HCT116 (cell line): ENCODE measurements at regions not wholly inside any gene's neighbourhood (a gene's known extent, or its start where the extent isn't known, plus 50 kb on each side); places are given as distances from the start of the nearest gene placed in this dataset.

Experiments
- ATAC-seq: fragments of 200-7000 bp; cut with Tn5 transposase; 2 replicates; pipeline ENCODE4 v1.9.1; 2020; ENCODE audit warnings: mild to moderate bottlenecking, moderate library complexity
- BruUV-seq: library from RNA; stranded (reverse); fragments of 400-500 nt; replicated peaks from 2 replicates; lab custom pipeline; 2021; lab: Mats Ljungman, UMichigan
- CTCF ChIA-PET: fragments of 300-600 bp; sonication (Branson Sonifier 250); formaldehyde crosslinking; loops from one replicate; lab custom pipeline; 2021; ENCODE audit warnings: antibody characterized with exemption; lab: Charles Lee
- POLR2A ChIA-PET: fragments of 300-600, 350-600 bp; sonication (Branson Sonifier 250); formaldehyde crosslinking; loops from one replicate; lab custom pipeline; 2021; ENCODE audit warnings: antibody characterized with exemption; lab: Charles Lee
- RAD21 ChIA-PET, 2 experiments: fragments of 300-600 bp; sonication (Branson Sonifier 250); formaldehyde crosslinking; loops; one replicate each; lab custom pipeline; 2023; ENCODE audit warnings: low total read pairs in 2 of 2; ENCODE audit not compliant: uncharacterized antibody in 2 of 2, unreplicated experiment in 2 of 2, low non-redundant PET in 1 of 2; lab: Charles Lee
- DNase-seq: peaks from one replicate; pipeline ENCODE4 v3.0.0-alpha.2; 2010; ENCODE audit warnings: low read depth, low spot score
- H2AFZ ChIP-seq: fragments of 200-600 bp; shearing (Covaris generic), sonication (generic); 2 replicates; pipeline ENCODE4 v1.6.1; 2017; ENCODE audit warnings: low read depth, mixed run types, mixed read lengths, antibody characterized with exemption, low read length; ENCODE audit not compliant: poor library complexity, severe bottlenecking
- H3K27ac ChIP-seq: 2 replicates; pipeline ENCODE4 v1.5.1; 2012; ENCODE audit warnings: low read depth, low read length
- H3K27me3 ChIP-seq: fragments of 200-600 bp; sonication (generic); 2 replicates; pipeline ENCODE4 v1.6.1; 2016; ENCODE audit warnings: mixed run types, low read length, mixed read lengths; ENCODE audit not compliant: insufficient read depth
- H3K36me3 ChIP-seq, 2 experiments: fragments of 200-500 bp in 1 of 2; fragments of 200-600 bp in 1 of 2; sonication (Bioruptor generic) in 1 of 2; sonication (generic) in 1 of 2; 2 replicates each; pipeline versions ENCODE4 v1.5.1 to v1.6.1; 2014 to 2016; ENCODE audit warnings: low read length in 2 of 2, inconsistent platforms in 1 of 2, mixed read lengths in 1 of 2, mixed run types in 1 of 2; ENCODE audit not compliant: insufficient read depth in 2 of 2, control insufficient read depth in 1 of 2
- H3K4me1 ChIP-seq, 2 experiments: fragments of 200-600 bp in 1 of 2; sonication (generic) in 1 of 2; 2 replicates each; pipeline versions ENCODE4 v1.5.1 to v1.6.1; 2012 to 2017; ENCODE audit warnings: low read length in 2 of 2, inconsistent platforms in 1 of 2, mild to moderate bottlenecking in 1 of 2, mixed read lengths in 1 of 2, mixed run types in 1 of 2, moderate library complexity in 1 of 2; ENCODE audit not compliant: insufficient read depth in 2 of 2, control insufficient read depth in 1 of 2
- H3K4me2 ChIP-seq: fragments of 200-600 bp; sonication (generic); 2 replicates; pipeline ENCODE4 v1.6.1; 2017; ENCODE audit warnings: mixed run types, low read length, mixed read lengths
- H3K4me3 ChIP-seq, 2 experiments: fragments of 200-600 bp in 1 of 2; sonication (generic) in 1 of 2; replicated peaks in 1 of 2; 2 replicates each; pipeline ENCODE4 v1.5.1; 2011 to 2016; ENCODE audit warnings: low read length in 2 of 2, control low read depth in 1 of 2, low read depth in 1 of 2, mild to moderate bottlenecking in 1 of 2, mixed read lengths in 1 of 2, mixed run types in 1 of 2
- H3K79me2 ChIP-seq: fragments of 200-600 bp; sonication (generic); 2 replicates; pipeline ENCODE4 v1.6.1; 2017; ENCODE audit warnings: mild to moderate bottlenecking, mixed run types, low read length, moderate library complexity, mixed read lengths; ENCODE audit not compliant: insufficient read depth
- H3K9ac ChIP-seq: fragments of 200-600 bp; sonication (generic); 2 replicates; pipeline ENCODE4 v1.6.1; 2016; ENCODE audit warnings: low read length, mixed read lengths
- H3K9me2 ChIP-seq: fragments of 200-600 bp; sonication (generic), shearing (Covaris generic); 2 replicates; pipeline ENCODE4 v1.6.1; 2017; ENCODE audit warnings: mixed run types, mild to moderate bottlenecking, moderate library complexity; ENCODE audit not compliant: insufficient read depth
- H3K9me3 ChIP-seq, 2 experiments: fragments of 200-500 bp in 1 of 2; fragments of 200-600 bp in 1 of 2; sonication (Bioruptor generic) in 1 of 2; sonication (generic) in 1 of 2; 2 replicates each; pipeline ENCODE4 v1.6.1; 2014 to 2017; ENCODE audit warnings: low read length in 2 of 2, mixed read lengths in 2 of 2, inconsistent platforms in 1 of 2, low read depth in 1 of 2, mild to moderate bottlenecking in 1 of 2, mixed run types in 1 of 2, moderate library complexity in 1 of 2; ENCODE audit not compliant: control insufficient read depth in 1 of 2, insufficient read depth in 1 of 2
- H4K20me1 ChIP-seq: fragments of 200-600 bp; sonication (generic), shearing (Covaris generic); 2 replicates; pipeline ENCODE4 v1.6.1; 2017; ENCODE audit warnings: mixed run types, mild to moderate bottlenecking, moderate library complexity; ENCODE audit not compliant: insufficient read depth
- CEBPB ChIP-seq: IDR thresholded peaks from 2 replicates; pipeline ENCODE4 v1.6.1; 2012; ENCODE audit warnings: low read depth
- EGR1 ChIP-seq: IDR thresholded peaks from 2 replicates; pipeline ENCODE4 v1.6.1; 2012; ENCODE audit warnings: low read depth
- ELF1 ChIP-seq: IDR thresholded peaks from 2 replicates; pipeline ENCODE4 v1.6.1; 2012; ENCODE audit warnings: low read depth, borderline replicate concordance
- EZH2 ChIP-seq: fragments of 200-600 bp; sonication (generic); IDR thresholded peaks from 2 replicates; pipeline ENCODE4 v1.6.1; 2017; ENCODE audit warnings: antibody characterized with exemption, mixed run types
- FOSL1 ChIP-seq: IDR thresholded peaks from 2 replicates; pipeline ENCODE4 v1.6.1; 2012; ENCODE audit warnings: low read depth
- JUND ChIP-seq: IDR thresholded peaks from 2 replicates; pipeline ENCODE4 v1.6.1; 2012
- POLR2A ChIP-seq: IDR thresholded peaks from 2 replicates; pipeline ENCODE4 v1.7.0; 2011; ENCODE audit warnings: borderline replicate concordance; ENCODE audit not compliant: insufficient read depth, insufficient read length; ENCODE audit errors: extremely low read depth
- POLR2AphosphoS5 ChIP-seq: IDR thresholded peaks from 2 replicates; pipeline ENCODE4 v1.6.1; 2011; ENCODE audit warnings: mild to moderate bottlenecking, low read depth, low read length, moderate library complexity
- RAD21 ChIP-seq: IDR thresholded peaks from 2 replicates; pipeline ENCODE4 v1.6.1; 2012; ENCODE audit warnings: low read depth, mild to moderate bottlenecking
- TCF7L2 ChIP-seq: IDR thresholded peaks from 2 replicates; pipeline ENCODE4 v1.7.0; 2011; ENCODE audit warnings: borderline replicate concordance, inconsistent platforms; ENCODE audit not compliant: insufficient read depth, insufficient read length; ENCODE audit errors: extremely low read depth
- YY1 ChIP-seq: IDR thresholded peaks from 2 replicates; pipeline ENCODE4 v1.6.1; 2011; ENCODE audit warnings: low read length, low read depth, moderate library complexity, mild to moderate bottlenecking; ENCODE audit not compliant: insufficient replicate concordance; ENCODE audit errors: extremely low read depth
- ZFX ChIP-seq: fragments of 450-650 bp; IDR thresholded peaks from 2 replicates; pipeline ENCODE4 v1.6.1; 2017
- ZNF274 ChIP-seq: fragments of 200-500 bp; sonication (Bioruptor generic); IDR thresholded peaks from 2 replicates; pipeline ENCODE4 v1.6.1; 2014; ENCODE audit warnings: mild to moderate bottlenecking, low read depth, low read length, inconsistent platforms
- intact Hi-C: fragments of 100-400 bp; cut with micrococcal nuclease; formaldehyde crosslinking; loops from 2 replicates; pipeline ENCODE4 v1.10.0; 2022
- TF ChIP-seq, protein P1 (sequence below), 3 experiments: fragments of 200-600 bp in 1 of 3; sonication (generic) in 1 of 3; IDR thresholded peaks in 2 of 3; conservative IDR thresholded peaks in 1 of 3; 2 replicates each; pipeline ENCODE4 v1.5.1; 2012 to 2017; ENCODE audit warnings: low read depth in 2 of 3, low read length in 2 of 3, antibody characterized with exemption in 1 of 3, borderline replicate concordance in 1 of 3, control low read depth in 1 of 3, mild to moderate bottlenecking in 1 of 3, mixed read lengths in 1 of 3, mixed run types in 1 of 3, moderate library complexity in 1 of 3; ENCODE audit not compliant: insufficient read depth in 1 of 3
- TF ChIP-seq, protein P2 (sequence below): IDR thresholded peaks from 2 replicates; pipeline ENCODE4 v1.6.1; 2012; ENCODE audit warnings: low read depth
- TF ChIP-seq, protein P3 (sequence below): IDR thresholded peaks from 2 replicates; pipeline ENCODE4 v1.6.1; 2012
- TF ChIP-seq, protein P4 (sequence below): IDR thresholded peaks from 2 replicates; pipeline ENCODE4 v1.6.1; 2011; ENCODE audit warnings: mild to moderate bottlenecking, low read length, moderate library complexity; ENCODE audit not compliant: insufficient replicate concordance; ENCODE audit errors: extremely low read depth
- TF ChIP-seq, protein P5 (sequence below): IDR thresholded peaks from 2 replicates; pipeline ENCODE4 v1.6.1; 2012

DNA sequence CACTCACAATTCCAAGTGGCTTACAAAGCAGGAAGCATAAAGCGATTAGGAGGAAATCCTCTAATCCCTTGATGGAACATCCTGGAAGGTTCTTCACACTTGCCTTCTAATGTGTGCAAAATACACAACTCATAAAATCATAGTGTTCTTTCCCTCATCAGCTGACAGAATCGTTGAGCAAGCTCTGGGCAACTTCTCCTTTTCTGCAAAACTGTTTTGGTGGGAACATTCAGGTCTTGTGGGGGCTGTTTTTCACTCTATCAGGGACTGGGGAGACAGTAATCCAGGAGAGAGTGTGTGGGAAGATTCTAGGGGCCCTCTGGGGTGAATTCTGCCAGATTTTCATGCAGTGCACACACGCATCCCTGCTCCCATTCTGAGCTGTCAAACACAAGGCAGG, 53.2 kb downstream of the IRAG1 start:
- no peaks in the 10 kb centered on the region for H4K20me1 ChIP-seq
- H3K9me3 ChIP-seq = no peaks in the 10 kb centered on the region
- no peak for DNase-seq
- no peaks in the 10 kb centered on the region for H3K79me2 ChIP-seq
- H2AFZ ChIP-seq = no peak overlapping the region
- intact Hi-C loops = no loop called here
- ChIA-PET RAD21 (no interaction called here), POLR2A (no interaction called here), CTCF (interaction anchor here (1.6 kb wide), 1 partner anchor 14 kb away, joined by 4 read pairs; no protein-coding TSS in a partner anchor)
- H3K9me2 ChIP-seq = no peaks in the 10 kb centered on the region
- H3K9ac ChIP-seq = no peak overlapping the region
- no peak for ATAC-seq
- H3K27ac ChIP-seq = 0 out of 2 replicates have a peak overlapping the region, but pooled peaks have one; percentile 12
- no peaks in the 10 kb centered on the region for H3K36me3 ChIP-seq
- TF ChIP-seq CEBPB = no peak
- no peak for TF ChIP-seq RAD21
- TF ChIP-seq POLR2AphosphoS5 = no peak
- TF ChIP-seq FOSL1 = no peak
- TF ChIP-seq ELF1 = no peak
- TF ChIP-seq, protein P1, sequence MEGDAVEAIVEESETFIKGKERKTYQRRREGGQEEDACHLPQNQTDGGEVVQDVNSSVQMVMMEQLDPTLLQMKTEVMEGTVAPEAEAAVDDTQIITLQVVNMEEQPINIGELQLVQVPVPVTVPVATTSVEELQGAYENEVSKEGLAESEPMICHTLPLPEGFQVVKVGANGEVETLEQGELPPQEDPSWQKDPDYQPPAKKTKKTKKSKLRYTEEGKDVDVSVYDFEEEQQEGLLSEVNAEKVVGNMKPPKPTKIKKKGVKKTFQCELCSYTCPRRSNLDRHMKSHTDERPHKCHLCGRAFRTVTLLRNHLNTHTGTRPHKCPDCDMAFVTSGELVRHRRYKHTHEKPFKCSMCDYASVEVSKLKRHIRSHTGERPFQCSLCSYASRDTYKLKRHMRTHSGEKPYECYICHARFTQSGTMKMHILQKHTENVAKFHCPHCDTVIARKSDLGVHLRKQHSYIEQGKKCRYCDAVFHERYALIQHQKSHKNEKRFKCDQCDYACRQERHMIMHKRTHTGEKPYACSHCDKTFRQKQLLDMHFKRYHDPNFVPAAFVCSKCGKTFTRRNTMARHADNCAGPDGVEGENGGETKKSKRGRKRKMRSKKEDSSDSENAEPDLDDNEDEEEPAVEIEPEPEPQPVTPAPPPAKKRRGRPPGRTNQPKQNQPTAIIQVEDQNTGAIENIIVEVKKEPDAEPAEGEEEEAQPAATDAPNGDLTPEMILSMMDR (IDR thresholded peaks at IDR 0.05 in 2 of 3, conservative IDR thresholded peaks at IDR 0.05 in 1 of 3; ENCODE audit: borderline replicate concordance in 1 of 3, insufficient read depth in 1 of 3, low read depth in 2 of 3, low read length in 2 of 3) = no peak
- TF ChIP-seq, protein P2, sequence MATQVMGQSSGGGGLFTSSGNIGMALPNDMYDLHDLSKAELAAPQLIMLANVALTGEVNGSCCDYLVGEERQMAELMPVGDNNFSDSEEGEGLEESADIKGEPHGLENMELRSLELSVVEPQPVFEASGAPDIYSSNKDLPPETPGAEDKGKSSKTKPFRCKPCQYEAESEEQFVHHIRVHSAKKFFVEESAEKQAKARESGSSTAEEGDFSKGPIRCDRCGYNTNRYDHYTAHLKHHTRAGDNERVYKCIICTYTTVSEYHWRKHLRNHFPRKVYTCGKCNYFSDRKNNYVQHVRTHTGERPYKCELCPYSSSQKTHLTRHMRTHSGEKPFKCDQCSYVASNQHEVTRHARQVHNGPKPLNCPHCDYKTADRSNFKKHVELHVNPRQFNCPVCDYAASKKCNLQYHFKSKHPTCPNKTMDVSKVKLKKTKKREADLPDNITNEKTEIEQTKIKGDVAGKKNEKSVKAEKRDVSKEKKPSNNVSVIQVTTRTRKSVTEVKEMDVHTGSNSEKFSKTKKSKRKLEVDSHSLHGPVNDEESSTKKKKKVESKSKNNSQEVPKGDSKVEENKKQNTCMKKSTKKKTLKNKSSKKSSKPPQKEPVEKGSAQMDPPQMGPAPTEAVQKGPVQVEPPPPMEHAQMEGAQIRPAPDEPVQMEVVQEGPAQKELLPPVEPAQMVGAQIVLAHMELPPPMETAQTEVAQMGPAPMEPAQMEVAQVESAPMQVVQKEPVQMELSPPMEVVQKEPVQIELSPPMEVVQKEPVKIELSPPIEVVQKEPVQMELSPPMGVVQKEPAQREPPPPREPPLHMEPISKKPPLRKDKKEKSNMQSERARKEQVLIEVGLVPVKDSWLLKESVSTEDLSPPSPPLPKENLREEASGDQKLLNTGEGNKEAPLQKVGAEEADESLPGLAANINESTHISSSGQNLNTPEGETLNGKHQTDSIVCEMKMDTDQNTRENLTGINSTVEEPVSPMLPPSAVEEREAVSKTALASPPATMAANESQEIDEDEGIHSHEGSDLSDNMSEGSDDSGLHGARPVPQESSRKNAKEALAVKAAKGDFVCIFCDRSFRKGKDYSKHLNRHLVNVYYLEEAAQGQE = no peak
- TF ChIP-seq EGR1 = no peak
- TF ChIP-seq ZFX = no peak
- TF ChIP-seq, protein P3, sequence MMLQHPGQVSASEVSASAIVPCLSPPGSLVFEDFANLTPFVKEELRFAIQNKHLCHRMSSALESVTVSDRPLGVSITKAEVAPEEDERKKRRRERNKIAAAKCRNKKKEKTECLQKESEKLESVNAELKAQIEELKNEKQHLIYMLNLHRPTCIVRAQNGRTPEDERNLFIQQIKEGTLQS = no peak
- no peak for TF ChIP-seq ZNF274
- TF ChIP-seq YY1 = no peak
- no peak for TF ChIP-seq JUND
- no peak for TF ChIP-seq TCF7L2
- TF ChIP-seq POLR2A = no peak
- TF ChIP-seq, protein P4, sequence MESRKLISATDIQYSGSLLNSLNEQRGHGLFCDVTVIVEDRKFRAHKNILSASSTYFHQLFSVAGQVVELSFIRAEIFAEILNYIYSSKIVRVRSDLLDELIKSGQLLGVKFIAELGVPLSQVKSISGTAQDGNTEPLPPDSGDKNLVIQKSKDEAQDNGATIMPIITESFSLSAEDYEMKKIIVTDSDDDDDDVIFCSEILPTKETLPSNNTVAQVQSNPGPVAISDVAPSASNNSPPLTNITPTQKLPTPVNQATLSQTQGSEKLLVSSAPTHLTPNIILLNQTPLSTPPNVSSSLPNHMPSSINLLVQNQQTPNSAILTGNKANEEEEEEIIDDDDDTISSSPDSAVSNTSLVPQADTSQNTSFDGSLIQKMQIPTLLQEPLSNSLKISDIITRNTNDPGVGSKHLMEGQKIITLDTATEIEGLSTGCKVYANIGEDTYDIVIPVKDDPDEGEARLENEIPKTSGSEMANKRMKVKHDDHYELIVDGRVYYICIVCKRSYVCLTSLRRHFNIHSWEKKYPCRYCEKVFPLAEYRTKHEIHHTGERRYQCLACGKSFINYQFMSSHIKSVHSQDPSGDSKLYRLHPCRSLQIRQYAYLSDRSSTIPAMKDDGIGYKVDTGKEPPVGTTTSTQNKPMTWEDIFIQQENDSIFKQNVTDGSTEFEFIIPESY = no peak
- TF ChIP-seq EZH2 = no peak
- TF ChIP-seq, protein P5, sequence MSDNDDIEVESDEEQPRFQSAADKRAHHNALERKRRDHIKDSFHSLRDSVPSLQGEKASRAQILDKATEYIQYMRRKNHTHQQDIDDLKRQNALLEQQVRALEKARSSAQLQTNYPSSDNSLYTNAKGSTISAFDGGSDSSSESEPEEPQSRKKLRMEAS = no peak
- no peak overlapping the region for H3K4me2 ChIP-seq
- H3K4me3 ChIP-seq = no peak overlapping the region
- H3K27me3 ChIP-seq = no peaks in the 10 kb centered on the region
- no TSS peak for BruUV-seq
- H3K4me1 ChIP-seq = peaks cover 41 to 78% of the 10 kb centered on the region in 2 experiments
